H1 (cell line): ENCODE measurements at regions not wholly inside any gene's neighbourhood (a gene's known extent, or its start where the extent isn't known, plus 50 kb on each side); places are given as distances from the start of the nearest gene placed in this dataset.

Experiments
- CTCF ChIA-PET: fragments of 300-600 bp; sonication (Branson Sonifier 250); formaldehyde crosslinking; loops from one replicate; lab custom pipeline; 2021; ENCODE audit not compliant: partially characterized antibody; lab: Charles Lee
- POLR2A ChIA-PET: fragments of 300-600 bp; sonication (Branson Sonifier 250); formaldehyde crosslinking; loops from one replicate; lab custom pipeline; 2021; ENCODE audit warnings: inconsistent platforms; ENCODE audit not compliant: partially characterized antibody; lab: Charles Lee
- DNase-seq, 2 experiments: peaks; one replicate each; pipeline versions ENCODE4 v3.0.0 to v3.0.0-alpha.2; 2010 to 2022; ENCODE audit warnings: low spot score in 2 of 2, low read depth in 1 of 2, mixed read lengths in 1 of 2
- FAIRE-seq: peaks from 2 replicates; lab custom pipeline; 2011; peaks lifted over from hg19 to GRCh38; lab: Jason Lieb, UNC
- H2AFZ ChIP-seq: 2 replicates; pipeline ENCODE4 v1.8.1; 2012; ENCODE audit warnings: low read length, inconsistent platforms
- H2AK5ac ChIP-seq: 2 replicates; pipeline ENCODE4 v1.6.1; 2013; ENCODE audit warnings: low read depth, low read length
- H2BK120ac ChIP-seq: replicated peaks from 2 replicates; pipeline ENCODE3; 2013; ENCODE audit warnings: low read depth, low read length, inconsistent platforms
- H2BK12ac ChIP-seq: 2 replicates; pipeline ENCODE4 v1.6.1; 2013; ENCODE audit warnings: low read depth, low read length
- H2BK15ac ChIP-seq: 2 replicates; pipeline ENCODE4 v1.6.1; 2013; ENCODE audit warnings: low read length
- H2BK20ac ChIP-seq: 2 replicates; pipeline ENCODE4 v1.6.1; 2013; ENCODE audit warnings: low read length
- H2BK5ac ChIP-seq: 2 replicates; pipeline ENCODE4 v1.6.1; 2013; ENCODE audit warnings: low read depth, low read length
- H3K14ac ChIP-seq: 2 replicates; pipeline ENCODE4 v1.6.1; 2013; ENCODE audit warnings: inconsistent platforms; ENCODE audit not compliant: insufficient read length
- H3K18ac ChIP-seq: 2 replicates; pipeline ENCODE4 v1.6.1; 2013; ENCODE audit warnings: low read length; ENCODE audit errors: extremely low read depth
- H3K23ac ChIP-seq: 2 replicates; pipeline ENCODE4 v1.6.1; 2013; ENCODE audit warnings: inconsistent platforms; ENCODE audit not compliant: insufficient read length
- H3K23me2 ChIP-seq: 2 replicates; pipeline ENCODE4 v1.6.1; 2013; ENCODE audit warnings: low read depth, low read length
- H3K27ac ChIP-seq: 2 replicates; pipeline ENCODE4 v1.6.1; 2011; ENCODE audit warnings: low read depth, low read length, inconsistent platforms
- H3K27me3 ChIP-seq, 4 experiments: replicated peaks in 1 of 4; 1 replicate in 1 of 4; 2 replicates in 3 of 4; pipeline versions ENCODE4 v1.6.1 to v1.8.1; 2011 to 2013; ENCODE audit warnings: low read length in 3 of 4, mild to moderate bottlenecking in 3 of 4, inconsistent platforms in 2 of 4, mixed read lengths in 2 of 4, moderate library complexity in 1 of 4; ENCODE audit not compliant: control insufficient read depth in 3 of 4, insufficient read depth in 3 of 4; ENCODE audit errors: extremely low read depth in 1 of 4
- H3K36me3 ChIP-seq, 4 experiments: 2 replicates each; pipeline versions ENCODE4 v1.6.1 to v1.8.1; 2011 to 2013; ENCODE audit warnings: mild to moderate bottlenecking in 4 of 4, low read length in 3 of 4, moderate library complexity in 2 of 4, control low read depth in 1 of 4, inconsistent platforms in 1 of 4; ENCODE audit not compliant: insufficient read depth in 4 of 4, control insufficient read depth in 2 of 4
- H3K4ac ChIP-seq: replicated peaks from 2 replicates; pipeline ENCODE3; 2013; ENCODE audit warnings: low read length, low read depth, mixed read lengths, inconsistent platforms; ENCODE audit not compliant: insufficient read length
- H3K4me1 ChIP-seq, 4 experiments: replicated peaks in 1 of 4; 1 replicate in 1 of 4; 2 replicates in 3 of 4; pipeline versions ENCODE4 v1.6.1 to v1.8.1; 2011 to 2013; ENCODE audit warnings: low read length in 3 of 4, inconsistent platforms in 2 of 4, mixed read lengths in 1 of 4; ENCODE audit not compliant: insufficient read depth in 4 of 4, control insufficient read depth in 3 of 4
- H3K4me2 ChIP-seq, 2 experiments: 2 replicates each; pipeline versions ENCODE4 v1.6.1 to v1.8.1; 2011 to 2013; ENCODE audit warnings: low read depth in 2 of 2, low read length in 2 of 2, control low read depth in 1 of 2, inconsistent platforms in 1 of 2, mild to moderate bottlenecking in 1 of 2; ENCODE audit not compliant: insufficient read depth in 1 of 2
- H3K4me3 ChIP-seq, 4 experiments: fragments of 200-600, 300-600 bp in 1 of 4; sonication (generic), shearing (Covaris generic), sonication (Bioruptor Twin) in 1 of 4; 2 replicates each; pipeline versions ENCODE4 v1.5.1 to v1.8.1; 2011 to 2016; ENCODE audit warnings: low read length in 4 of 4, low read depth in 3 of 4, control low read depth in 2 of 4, inconsistent platforms in 2 of 4, mild to moderate bottlenecking in 2 of 4, mixed read lengths in 1 of 4, moderate library complexity in 1 of 4; ENCODE audit not compliant: insufficient read depth in 2 of 4; ENCODE audit errors: extremely low read depth in 1 of 4
- H3K56ac ChIP-seq: replicated peaks from 2 replicates; pipeline ENCODE3; 2013; ENCODE audit warnings: low read depth, mild to moderate bottlenecking, mixed read lengths, low read length, inconsistent platforms; ENCODE audit not compliant: insufficient read length
- H3K79me1 ChIP-seq: 2 replicates; pipeline ENCODE4 v1.6.1; 2013; ENCODE audit warnings: low read depth, low read length, control low read depth
- H3K79me2 ChIP-seq, 2 experiments: 2 replicates each; pipeline versions ENCODE4 v1.6.1 to v1.8.1; 2012 to 2013; ENCODE audit warnings: low read length in 2 of 2, mild to moderate bottlenecking in 2 of 2, inconsistent platforms in 1 of 2; ENCODE audit not compliant: insufficient read depth in 2 of 2, control insufficient read depth in 1 of 2
- H3K9ac ChIP-seq, 4 experiments: replicated peaks in 1 of 4; 1 replicate in 1 of 4; 2 replicates in 3 of 4; pipeline versions ENCODE4 v1.6.1 to v1.8.1; 2011 to 2013; ENCODE audit warnings: low read depth in 3 of 4, low read length in 3 of 4, control low read depth in 2 of 4, mild to moderate bottlenecking in 2 of 4, moderate library complexity in 2 of 4, inconsistent platforms in 1 of 4; ENCODE audit errors: extremely low read depth in 1 of 4
- H3K9me3 ChIP-seq, 2 experiments: 2 replicates each; pipeline versions ENCODE4 v1.6.1 to v1.8.1; 2012 to 2013; ENCODE audit warnings: mild to moderate bottlenecking in 2 of 2, moderate library complexity in 2 of 2, control low read depth in 1 of 2, inconsistent platforms in 1 of 2, low read depth in 1 of 2, low read length in 1 of 2, mixed read lengths in 1 of 2; ENCODE audit not compliant: insufficient read depth in 2 of 2
- H4K20me1 ChIP-seq, 2 experiments: replicated peaks in 1 of 2; 2 replicates each; pipeline versions ENCODE3 to v1.8.1; 2011 to 2013; ENCODE audit warnings: inconsistent platforms in 2 of 2, low read length in 2 of 2, mild to moderate bottlenecking in 1 of 2; ENCODE audit not compliant: insufficient read depth in 2 of 2, control insufficient read depth in 1 of 2
- H4K5ac ChIP-seq: 2 replicates; pipeline ENCODE4 v1.6.1; 2013; ENCODE audit warnings: low read length, low read depth, mixed read lengths, inconsistent platforms; ENCODE audit not compliant: insufficient read length
- H4K8ac ChIP-seq: 2 replicates; pipeline ENCODE4 v1.8.0; 2013; ENCODE audit warnings: mild to moderate bottlenecking, moderate library complexity, low read length, inconsistent platforms; ENCODE audit not compliant: insufficient read depth; ENCODE audit errors: extremely low read depth
- H4K91ac ChIP-seq: replicated peaks from 2 replicates; pipeline ENCODE3; 2013; ENCODE audit warnings: low read length, mixed read lengths, inconsistent platforms; ENCODE audit not compliant: insufficient read length
- CHD2 ChIP-seq: IDR thresholded peaks from 2 replicates; pipeline ENCODE4 v1.6.1; 2012; ENCODE audit warnings: low read length, improper control_type of control experiment
- HDAC6 ChIP-seq: IDR thresholded peaks from one replicate; pipeline ENCODE4 v1.7.1; 2012; ENCODE audit warnings: low read depth, mild to moderate bottlenecking, inconsistent platforms, low read length, moderate library complexity
- MAFK ChIP-seq: IDR thresholded peaks from 2 replicates; pipeline ENCODE4 v1.6.1; 2012; ENCODE audit warnings: low read depth, mild to moderate bottlenecking, improper control_type of control experiment, low read length
- POLR2AphosphoS5 ChIP-seq: IDR thresholded peaks from 2 replicates; pipeline ENCODE4 v1.6.1; 2011; ENCODE audit warnings: low read depth, low read length
- RAD21 ChIP-seq, 2 experiments: IDR thresholded peaks in 1 of 2; conservative IDR thresholded peaks in 1 of 2; 2 replicates each; pipeline ENCODE4 v1.6.1; 2011; ENCODE audit warnings: low read depth in 2 of 2, low read length in 2 of 2, improper control_type of control experiment in 1 of 2, inconsistent platforms in 1 of 2, mild to moderate bottlenecking in 1 of 2, moderate library complexity in 1 of 2
- SIRT6 ChIP-seq: IDR thresholded peaks from one replicate; pipeline ENCODE4 v1.7.1; 2012; ENCODE audit warnings: low read length, inconsistent platforms
- SP4 ChIP-seq: IDR thresholded peaks from 2 replicates; pipeline ENCODE4 v1.6.1; 2012; ENCODE audit warnings: low read length, inconsistent platforms
- TAF1 ChIP-seq: IDR thresholded peaks from 2 replicates; pipeline ENCODE4 v1.6.1; 2011; ENCODE audit warnings: mild to moderate bottlenecking, low read depth, low read length
- TCF12 ChIP-seq: IDR thresholded peaks from 2 replicates; pipeline ENCODE4 v1.6.1; 2011; ENCODE audit warnings: low read depth, mild to moderate bottlenecking, low read length
- YY1 ChIP-seq: IDR thresholded peaks from 2 replicates; pipeline ENCODE4 v1.6.1; 2011; ENCODE audit warnings: low read depth, mild to moderate bottlenecking, low read length
- WGBS, 2 experiments: shearing (Covaris generic) in 1 of 2; methylation state at CpG; one replicate each; pipeline versions ENCODE4 v1.1.6 to v1.1.7; 2013 to 2015; ENCODE audit warnings: low lambda C conversion rate in 2 of 2, mixed read lengths in 2 of 2, inconsistent platforms in 1 of 2, low coverage in 1 of 2, missing lambda C conversion rate in 1 of 2; ENCODE audit not compliant: insufficient replicate concordance in 2 of 2, insufficient coverage in 1 of 2, insufficient read length in 1 of 2; ENCODE audit errors: extremely low coverage in 1 of 2, missing lambda C conversion rate in 1 of 2; 5-methylcytosine and 5-hydroxymethylcytosine counted together
- TF ChIP-seq, protein P1 (sequence below): IDR thresholded peaks from 2 replicates; pipeline ENCODE4 v1.6.1; 2011; ENCODE audit warnings: low read length, improper control_type of control experiment
- TF ChIP-seq, protein P2 (sequence below), 3 experiments: IDR thresholded peaks; 1 replicate in 2 of 3; 2 replicates in 1 of 3; pipeline versions ENCODE4 v1.5.1 to v1.6.1; 2011; ENCODE audit warnings: low read length in 3 of 3, mild to moderate bottlenecking in 3 of 3, inconsistent platforms in 2 of 3, low read depth in 1 of 3, moderate library complexity in 1 of 3; ENCODE audit not compliant: insufficient read depth in 1 of 3; ENCODE audit errors: control extremely low read depth in 1 of 3

DNA sequence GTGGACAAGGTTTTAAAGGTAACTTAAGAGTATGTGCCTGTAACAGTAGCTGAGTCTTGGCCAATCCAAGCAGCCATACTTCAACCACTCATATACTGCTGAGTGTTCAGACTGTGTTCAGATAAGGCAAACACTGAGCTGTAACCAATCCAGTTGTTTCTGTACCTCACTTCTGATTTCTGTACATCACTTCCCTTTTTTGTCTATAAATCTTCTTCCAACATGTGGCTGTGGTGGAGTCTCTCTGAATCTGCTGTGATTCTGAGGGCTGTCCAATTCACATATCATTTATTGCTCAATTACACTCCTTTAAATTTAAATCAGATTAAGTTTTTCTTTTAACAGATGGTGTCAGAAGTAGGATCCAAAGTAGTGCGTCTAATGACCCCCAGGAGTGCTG is 149.5 kb upstream of the PHF14 start:
- Histone ChIP-seq H3K36me3 (no peaks in the 10 kb centered on the region), H2BK15ac (no peak overlapping the region), H2BK5ac (no peak overlapping the region), H3K9ac (no peak overlapping the region), H2BK20ac (no peak overlapping the region), H3K23ac (no peak overlapping the region), H2BK120ac (no peak overlapping the region), H3K4me1 (no peaks in the 10 kb centered on the region), H2AK5ac (no peak overlapping the region), H3K14ac (no peak overlapping the region), H2BK12ac (no peak overlapping the region), H4K5ac (no peak overlapping the region), H3K9me3 (no peaks in the 10 kb centered on the region), H3K23me2 (no peaks in the 10 kb centered on the region), H4K20me1 (no peaks in the 10 kb centered on the region), H3K56ac (no peak overlapping the region), H3K4me3 (no peak overlapping the region), H3K27me3 (no peaks in the 10 kb centered on the region), H4K91ac (no peak overlapping the region), H3K18ac (no peak overlapping the region), H2AFZ (no peak overlapping the region), H3K4ac (no peak overlapping the region), H3K4me2 (no peak overlapping the region), H3K27ac (no peak overlapping the region), H3K79me1 (no peaks in the 10 kb centered on the region), H4K8ac (no peak overlapping the region), H3K79me2 (no peaks in the 10 kb centered on the region)
- no peak for DNase-seq
- no peak for FAIRE-seq
- WGBS, 2 experiments = 100% methylated on average over 1 of the region's 1 CpG; no CpG with 5 or more reads in 1 of the 2 experiments
- POLR2A ChIA-PET = interaction anchor here (0.6 to 1.2 kb wide), 2 partner anchors 25 to 51 kb away, joined by 4 read pairs; no protein-coding TSS in a partner anchor
- CTCF ChIA-PET = interaction anchor here (1.6 kb wide), 1 partner anchor 11 kb away, joined by 5 read pairs; no protein-coding TSS in a partner anchor
- TF ChIP-seq, protein P1, sequence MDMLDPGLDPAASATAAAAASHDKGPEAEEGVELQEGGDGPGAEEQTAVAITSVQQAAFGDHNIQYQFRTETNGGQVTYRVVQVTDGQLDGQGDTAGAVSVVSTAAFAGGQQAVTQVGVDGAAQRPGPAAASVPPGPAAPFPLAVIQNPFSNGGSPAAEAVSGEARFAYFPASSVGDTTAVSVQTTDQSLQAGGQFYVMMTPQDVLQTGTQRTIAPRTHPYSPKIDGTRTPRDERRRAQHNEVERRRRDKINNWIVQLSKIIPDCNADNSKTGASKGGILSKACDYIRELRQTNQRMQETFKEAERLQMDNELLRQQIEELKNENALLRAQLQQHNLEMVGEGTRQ = no peak
- no peak for TF ChIP-seq SIRT6
- no peak for TF ChIP-seq HDAC6
- TF ChIP-seq, protein P2, sequence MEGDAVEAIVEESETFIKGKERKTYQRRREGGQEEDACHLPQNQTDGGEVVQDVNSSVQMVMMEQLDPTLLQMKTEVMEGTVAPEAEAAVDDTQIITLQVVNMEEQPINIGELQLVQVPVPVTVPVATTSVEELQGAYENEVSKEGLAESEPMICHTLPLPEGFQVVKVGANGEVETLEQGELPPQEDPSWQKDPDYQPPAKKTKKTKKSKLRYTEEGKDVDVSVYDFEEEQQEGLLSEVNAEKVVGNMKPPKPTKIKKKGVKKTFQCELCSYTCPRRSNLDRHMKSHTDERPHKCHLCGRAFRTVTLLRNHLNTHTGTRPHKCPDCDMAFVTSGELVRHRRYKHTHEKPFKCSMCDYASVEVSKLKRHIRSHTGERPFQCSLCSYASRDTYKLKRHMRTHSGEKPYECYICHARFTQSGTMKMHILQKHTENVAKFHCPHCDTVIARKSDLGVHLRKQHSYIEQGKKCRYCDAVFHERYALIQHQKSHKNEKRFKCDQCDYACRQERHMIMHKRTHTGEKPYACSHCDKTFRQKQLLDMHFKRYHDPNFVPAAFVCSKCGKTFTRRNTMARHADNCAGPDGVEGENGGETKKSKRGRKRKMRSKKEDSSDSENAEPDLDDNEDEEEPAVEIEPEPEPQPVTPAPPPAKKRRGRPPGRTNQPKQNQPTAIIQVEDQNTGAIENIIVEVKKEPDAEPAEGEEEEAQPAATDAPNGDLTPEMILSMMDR (IDR thresholded peaks at IDR 0.05; ENCODE audit: control extremely low read depth in 1 of 3, insufficient read depth in 1 of 3, low read depth in 1 of 3, low read length in 3 of 3) = no peak
- TF ChIP-seq RAD21 (IDR thresholded peaks at IDR 0.05 in 1 of 2, conservative IDR thresholded peaks at IDR 0.05 in 1 of 2; ENCODE audit: low read depth in 2 of 2, low read length in 2 of 2) = no peak
- TF ChIP-seq TCF12 = no peak
- TF ChIP-seq TAF1 = no peak
- no peak for TF ChIP-seq YY1
- no peak for TF ChIP-seq POLR2AphosphoS5
- no peak for TF ChIP-seq SP4
- TF ChIP-seq MAFK = no peak
- TF ChIP-seq CHD2 = no peak
